ENCODE measurements at regions not wholly inside any gene's neighbourhood (a gene's known extent, or its start where the extent isn't known, plus 50 kb on each side); places are given as distances from the start of the nearest gene placed in this dataset.

- Histone ChIP-seq H2BK15ac (ENCODE audit: low read length) (no peak overlapping the region), H3K4me3 (ENCODE audit: extremely low read depth in 1 of 4, insufficient read depth in 2 of 4, low read depth in 3 of 4, low read length in 4 of 4) (no peak overlapping the region), H3K4ac (replicated peaks; ENCODE audit: insufficient read length, low read depth, low read length) (no peak overlapping the region), H3K36me3 (ENCODE audit: control insufficient read depth in 2 of 4, insufficient read depth in 4 of 4, low read length in 3 of 4) (no peaks in the 10 kb centered on the region), H3K9ac (replicated peaks in 1 of 4; ENCODE audit: extremely low read depth in 1 of 4, low read depth in 3 of 4, low read length in 3 of 4) (no peak overlapping the region), H3K9me3 (ENCODE audit: insufficient read depth in 2 of 2, low read depth in 1 of 2, low read length in 1 of 2) (no peaks in the 10 kb centered on the region), H3K79me2 (ENCODE audit: control insufficient read depth in 1 of 2, insufficient read depth in 2 of 2, low read length in 2 of 2) (no peaks in the 10 kb centered on the region), H4K20me1 (replicated peaks in 1 of 2; ENCODE audit: control insufficient read depth in 1 of 2, insufficient read depth in 2 of 2, low read length in 2 of 2) (no peaks in the 10 kb centered on the region), H3K4me2 (ENCODE audit: insufficient read depth in 1 of 2, low read depth in 2 of 2, low read length in 2 of 2) (no peak overlapping the region; a peak in 1 of 4 replicates), H3K14ac (ENCODE audit: insufficient read length) (no peak overlapping the region), H2BK12ac (ENCODE audit: low read depth, low read length) (no peak overlapping the region), H3K4me1 (replicated peaks in 1 of 4; ENCODE audit: control insufficient read depth in 3 of 4, insufficient read depth in 4 of 4, low read length in 3 of 4) (peaks cover 0 to 7% (median 4%) of the 10 kb centered on the region in 4 experiments; a peak in 4 of 7 replicates), H3K27ac (ENCODE audit: low read depth, low read length) (no peak overlapping the region), H3K56ac (replicated peaks; ENCODE audit: insufficient read length, low read depth, low read length) (no peak overlapping the region), H4K91ac (replicated peaks; ENCODE audit: insufficient read length, low read length) (no peak overlapping the region), H3K23me2 (ENCODE audit: low read depth, low read length) (no peaks in the 10 kb centered on the region), H2BK5ac (ENCODE audit: low read depth, low read length) (no peak overlapping the region), H2BK20ac (ENCODE audit: low read length) (no peak overlapping the region), H3K27me3 (replicated peaks in 1 of 4; ENCODE audit: control insufficient read depth in 3 of 4, extremely low read depth in 1 of 4, insufficient read depth in 3 of 4, low read length in 3 of 4) (no peaks in the 10 kb centered on the region; a peak in 1 of 7 replicates), H4K8ac (ENCODE audit: extremely low read depth, insufficient read depth, low read length) (no peak overlapping the region), H2AK5ac (ENCODE audit: low read depth, low read length) (no peak overlapping the region), H3K79me1 (ENCODE audit: low read depth, low read length) (no peaks in the 10 kb centered on the region), H3K18ac (ENCODE audit: extremely low read depth, low read length) (no peak overlapping the region), H4K5ac (ENCODE audit: insufficient read length, low read depth, low read length) (no peak overlapping the region), H2AFZ (ENCODE audit: low read length) (peak overlapping the region; percentile 61; the same call in 1 of the 2 replicates), H3K23ac (ENCODE audit: insufficient read length) (no peak overlapping the region), H2BK120ac (replicated peaks; ENCODE audit: low read depth, low read length) (no peak overlapping the region)
- ChIA-PET CTCF (ENCODE audit: partially characterized antibody) (interaction anchor here (0.6 to 1.8 kb wide), 2 partner anchors 57 to 543 kb away, joined by 3 to 4 read pairs; no protein-coding TSS in a partner anchor), POLR2A (ENCODE audit: partially characterized antibody) (no interaction called here)
- TF ChIP-seq RFX5 (IDR thresholded peaks at IDR 0.05; ENCODE audit: borderline replicate concordance, low read depth, low read length), result no peak
- no peak for TF ChIP-seq RBBP5 (IDR thresholded peaks at IDR 0.05; ENCODE audit: borderline replicate concordance, low read depth, low read length)
- TF ChIP-seq MAX (IDR thresholded peaks at IDR 0.05), result peak; percentile 20; the same call in 1 of the 2 replicates
- TF ChIP-seq E2F6 (IDR thresholded peaks at IDR 0.05), result peak; percentile 53; the same call in 1 of the 2 replicates
- no peak for TF ChIP-seq TBP (IDR thresholded peaks at IDR 0.05; ENCODE audit: low read depth, low read length)
- FAIRE-seq (no peak), DNase-seq (ENCODE audit: low read depth in 1 of 2, low spot score in 2 of 2) (peak in 1 of 2 experiments; percentile 63)
- 65% methylated on average over 23 of the region's 35 CpGs; no CpG with 5 or more reads in 1 of the 2 experiments for WGBS, 2 experiments (ENCODE audit: extremely low coverage in 1 of 2, insufficient coverage in 1 of 2, insufficient read length in 1 of 2, insufficient replicate concordance in 2 of 2, low coverage in 1 of 2, low lambda C conversion rate in 2 of 2, missing lambda C conversion rate in 1 of 2)
These were observed 64.6 kb downstream of the SIK1 start for GRCh38 chr21:43362321-43362791.

Data from H1 (cell line).